Ovary (tissue), 7 donors: ENCODE measurements at regions not wholly inside any gene's neighbourhood (a gene's known extent, or its start where the extent isn't known, plus 50 kb on each side); places are given as distances from the start of the nearest gene placed in this dataset.

Experiments used
- DNase-seq, 5 donors: peaks; one replicate each; pipeline ENCODE4 v3.0.0-alpha.2; 2019 to 2020
- H3K27ac ChIP-seq, 2 donors: fragments of 200-600 bp; one replicate each; pipeline versions ENCODE4 v1.5.1 to v1.8.0; 2019 to 2022
- H3K27me3 ChIP-seq: fragments of 200-600 bp; one replicate; pipeline ENCODE4 v1.8.0; 2022
- H3K36me3 ChIP-seq: fragments of 200-600 bp; sonication (generic); one replicate; pipeline ENCODE4 v1.5.1; 2019
- H3K4me1 ChIP-seq: one replicate; pipeline ENCODE4 v1.8.1; 2013; ENCODE audit warnings: mild to moderate bottlenecking, moderate library complexity; ENCODE audit not compliant: insufficient read depth
- H3K4me3 ChIP-seq: fragments of 200-600 bp; sonication (generic); one replicate; pipeline ENCODE4 v1.5.1; 2017
- H3K9me3 ChIP-seq, 2 donors: fragments of 200-600 bp in 1 of 2; sonication (generic) in 1 of 2; one replicate each; pipeline versions ENCODE4 v1.5.1 to v1.8.1; 2013 to 2019; ENCODE audit warnings: mild to moderate bottlenecking in 1 of 2, moderate library complexity in 1 of 2
- CTCF ChIP-seq, 3 donors: fragments of 450-650 bp in 2 of 3; fragments of 200-600 bp in 1 of 3; IDR thresholded peaks; one replicate each; pipeline versions ENCODE4 v1.5.1 to v1.8.0; 2016 to 2022; ENCODE audit warnings: antibody characterized with exemption in 3 of 3, mild to moderate bottlenecking in 1 of 3
- EP300 ChIP-seq: sonication (generic); formaldehyde crosslinking; IDR thresholded peaks from one replicate; pipeline ENCODE4 v1.6.1; 2017; ENCODE audit warnings: antibody characterized with exemption
- POLR2A ChIP-seq: fragments of 450-650 bp; IDR thresholded peaks from one replicate; pipeline ENCODE4 v1.6.1; 2017; ENCODE audit warnings: antibody characterized with exemption, mild to moderate bottlenecking, moderate library complexity
- WGBS, 3 donors: extraction: QIAGEN DNeasy Blood & Tissue Kit in 1 of 3; methylation state at CpG; one replicate each; pipeline versions ENCODE4 v1.1.5 to v1.1.7; 2013 to 2017; 5-methylcytosine and 5-hydroxymethylcytosine counted together
- intact Hi-C, 4 donors: fragments of 100-400 bp; cut with DNase I; formaldehyde crosslinking; loops; one replicate each; pipeline versions ENCODE4 v1.11.0 to v1.15.1; 2022 to 2023
- donor health status: DM: no; HTN: no; CAD: no; lungs with moderate emphysema.
- donor health status: DM: no; HTN: no; CAD: no.
- donor health status: Bipolar disorder and iron deficiency.
- donor health status: DM: no; HTN: no; CAD: no.
- donor health status: DM: yes; HTN: yes; CAD: no.

DNA sequence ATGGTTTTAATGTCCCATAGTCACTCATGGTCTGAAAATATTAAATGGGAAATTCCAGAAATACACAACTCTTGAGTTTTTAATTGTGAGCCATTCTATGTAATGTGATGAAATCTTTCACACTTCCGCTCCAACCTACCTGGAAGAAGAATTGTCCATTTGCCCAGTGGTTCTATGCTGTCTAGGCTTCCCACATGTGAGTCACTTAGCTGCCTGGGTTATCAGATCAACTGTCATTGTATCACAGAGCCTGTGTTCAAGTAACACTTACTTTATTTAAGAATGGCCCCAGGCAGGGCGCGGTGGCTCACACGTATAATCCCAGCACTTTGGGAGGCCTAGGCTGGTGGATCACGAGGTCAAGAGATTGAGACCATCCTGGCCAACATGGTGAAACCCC lies 1450.5 kb downstream of the EFNB2 start:
- H3K9me3 ChIP-seq = no peaks in the 10 kb centered on the region
- no peak for DNase-seq
- H3K4me1 ChIP-seq = no peaks in the 10 kb centered on the region
- no peak overlapping the region for H3K4me3 ChIP-seq
- TF ChIP-seq CTCF (IDR thresholded peaks at IDR 0.05) (no peak), EP300 (no peak), POLR2A (no peak)
- no peaks in the 10 kb centered on the region for H3K36me3 ChIP-seq
- no peak overlapping the region for H3K27ac ChIP-seq
- H3K27me3 ChIP-seq = no peaks in the 10 kb centered on the region
- WGBS, 3 donors = 78 to 87% (median 78%) methylated on average over 5 of the region's 5 CpGs
- intact Hi-C loops = no loop called here

GRCh38 chr13:105083992-105084391 lies 1451.5 kb downstream of the EFNB2 start:
- no peak for DNase-seq
- no peak for TF ChIP-seq EP300
- TF ChIP-seq POLR2A = no peak
- H3K4me1 ChIP-seq = no peaks in the 10 kb centered on the region
- H3K27me3 ChIP-seq = no peaks in the 10 kb centered on the region
- no peaks in the 10 kb centered on the region for H3K36me3 ChIP-seq
- no peak overlapping the region for H3K27ac ChIP-seq
- no peak overlapping the region for H3K4me3 ChIP-seq
- WGBS, 3 donors = 34 to 39% (median 38%) methylated on average over 3 of the region's 3 CpGs
- no peaks in the 10 kb centered on the region for H3K9me3 ChIP-seq
- intact Hi-C loops = no loop called here

DNA sequence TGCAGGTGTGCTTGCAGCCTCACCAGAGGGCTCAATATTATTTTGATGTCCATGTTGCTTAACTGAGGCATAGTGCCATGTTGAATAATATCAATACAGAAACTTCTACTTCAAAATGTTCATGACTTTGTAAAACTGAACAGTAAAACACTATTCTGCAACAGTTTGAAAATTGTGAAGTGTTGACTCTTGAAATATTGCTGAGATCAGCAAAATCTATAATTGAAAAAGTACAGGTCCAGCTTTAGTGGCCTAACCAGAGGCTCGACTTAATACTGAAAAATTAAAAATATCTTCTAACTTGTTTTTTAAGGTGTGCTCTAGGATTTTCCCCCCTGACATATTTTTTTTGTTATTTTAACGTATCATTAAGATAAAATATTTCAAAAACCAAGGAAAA lies 1460.7 kb downstream of the EFNB2 start:
- Histone ChIP-seq H3K27me3 (no peaks in the 10 kb centered on the region), H3K4me3 (no peak overlapping the region), H3K9me3 (no peaks in the 10 kb centered on the region), H3K27ac (no peak overlapping the region), H3K36me3 (no peaks in the 10 kb centered on the region), H3K4me1 (no peaks in the 10 kb centered on the region)
- WGBS, 3 donors = 76 to 81% (median 79%) methylated on average over 2 of the region's 2 CpGs
- TF ChIP-seq POLR2A = no peak
- no peak for TF ChIP-seq EP300
- TF ChIP-seq CTCF (IDR thresholded peaks at IDR 0.05) = no peak
- DNase-seq = no peak
- intact Hi-C loops = no loop called here

GRCh38 chr13:105073041-105073440 lies 1462.4 kb downstream of the EFNB2 start:
- WGBS, 3 donors = 94 to 96% (median 95%) methylated on average over 13 of the region's 13 CpGs
- H3K4me3 ChIP-seq = no peak overlapping the region
- intact Hi-C loops = no loop called here

DNA sequence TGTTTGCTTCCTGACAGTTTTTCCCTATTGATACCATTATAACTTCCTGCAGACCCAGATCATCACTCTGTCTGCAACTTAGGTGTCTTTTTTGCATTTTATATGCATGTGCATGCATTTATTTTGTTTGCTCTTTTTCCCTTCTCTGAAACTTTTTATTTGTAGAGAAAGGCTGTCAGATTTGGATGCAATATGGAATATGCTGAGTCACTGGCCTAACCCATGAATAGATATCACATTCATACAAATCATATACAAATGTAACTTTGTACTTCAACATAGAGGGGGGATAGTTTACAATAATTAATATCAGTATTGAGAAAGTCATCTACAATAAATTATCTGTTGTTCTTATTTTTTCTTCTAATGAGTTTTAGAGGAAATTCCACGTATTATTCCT lies 1465.0 kb downstream of the EFNB2 start:
- H3K36me3 ChIP-seq = no peaks in the 10 kb centered on the region
- no peaks in the 10 kb centered on the region for H3K27me3 ChIP-seq
- no peaks in the 10 kb centered on the region for H3K9me3 ChIP-seq
- no peak for DNase-seq
- H3K4me1 ChIP-seq = no peaks in the 10 kb centered on the region
- no peak for TF ChIP-seq CTCF (IDR thresholded peaks at IDR 0.05)
- no peak for TF ChIP-seq POLR2A
- H3K27ac ChIP-seq = no peak overlapping the region
- WGBS, 3 donors = 89% methylated on average over 1 of the region's 1 CpG
- intact Hi-C loops = no loop called here
- no peak overlapping the region for H3K4me3 ChIP-seq

More at GRCh38 chr13:105073041-105073440, 1462.4 kb downstream of the EFNB2 start:
- TF ChIP-seq CTCF (IDR thresholded peaks at IDR 0.05) = no peak
- Histone ChIP-seq H3K27me3 (no peaks in the 10 kb centered on the region), H3K9me3 (no peaks in the 10 kb centered on the region), H3K4me1 (no peaks in the 10 kb centered on the region), H3K36me3 (no peaks in the 10 kb centered on the region), H3K27ac (no peak overlapping the region)
- no peak for DNase-seq
